Stomach (tissue), 4 donors: ENCODE measurements at regions not wholly inside any gene's neighbourhood (a gene's known extent, or its start where the extent isn't known, plus 50 kb on each side); places are given as distances from the start of the nearest gene placed in this dataset.

Experiments
- EP300 ChIP-seq: sonication (generic); formaldehyde crosslinking; IDR thresholded peaks from one replicate; pipeline ENCODE4 v1.6.1; 2017; ENCODE audit warnings: antibody characterized with exemption
- POLR2A ChIP-seq, 4 donors: fragments of 450-650 bp; IDR thresholded peaks; one replicate each; pipeline ENCODE4 v1.6.1; 2016; ENCODE audit warnings: antibody characterized with exemption in 4 of 4, control low read depth in 2 of 4, mild to moderate bottlenecking in 1 of 4, moderate library complexity in 1 of 4
- TF ChIP-seq, protein P1 (sequence below), 7 experiments: fragments of 450-650 bp in 4 of 7; fragments of 200-600 bp in 3 of 7; sonication (generic) in 3 of 7; IDR thresholded peaks; one replicate each; pipeline ENCODE4 v1.5.1; 2016 to 2019; ENCODE audit warnings: antibody characterized with exemption in 7 of 7, control low read depth in 2 of 7, mild to moderate bottlenecking in 1 of 7

DNA sequence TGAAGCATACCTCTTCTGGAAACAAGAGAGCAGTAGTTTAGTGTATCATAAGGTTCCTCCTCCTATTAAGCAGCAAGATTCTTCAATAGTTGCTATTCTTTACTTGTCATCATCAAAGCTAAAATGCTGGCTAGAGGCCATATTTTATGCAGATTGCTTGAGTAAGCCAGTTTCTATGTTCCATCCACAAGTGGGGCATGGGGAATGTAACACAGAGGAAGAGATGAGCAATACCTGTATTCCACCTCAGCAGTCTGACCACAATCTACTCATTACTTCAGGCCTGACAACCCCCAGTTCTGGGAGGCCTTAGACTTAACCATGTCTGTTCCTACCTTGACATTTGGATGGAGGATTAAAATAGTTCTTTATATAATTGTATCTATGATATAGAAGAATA, 423.6 kb downstream of the BTG1 start:
- TF ChIP-seq, protein P1, sequence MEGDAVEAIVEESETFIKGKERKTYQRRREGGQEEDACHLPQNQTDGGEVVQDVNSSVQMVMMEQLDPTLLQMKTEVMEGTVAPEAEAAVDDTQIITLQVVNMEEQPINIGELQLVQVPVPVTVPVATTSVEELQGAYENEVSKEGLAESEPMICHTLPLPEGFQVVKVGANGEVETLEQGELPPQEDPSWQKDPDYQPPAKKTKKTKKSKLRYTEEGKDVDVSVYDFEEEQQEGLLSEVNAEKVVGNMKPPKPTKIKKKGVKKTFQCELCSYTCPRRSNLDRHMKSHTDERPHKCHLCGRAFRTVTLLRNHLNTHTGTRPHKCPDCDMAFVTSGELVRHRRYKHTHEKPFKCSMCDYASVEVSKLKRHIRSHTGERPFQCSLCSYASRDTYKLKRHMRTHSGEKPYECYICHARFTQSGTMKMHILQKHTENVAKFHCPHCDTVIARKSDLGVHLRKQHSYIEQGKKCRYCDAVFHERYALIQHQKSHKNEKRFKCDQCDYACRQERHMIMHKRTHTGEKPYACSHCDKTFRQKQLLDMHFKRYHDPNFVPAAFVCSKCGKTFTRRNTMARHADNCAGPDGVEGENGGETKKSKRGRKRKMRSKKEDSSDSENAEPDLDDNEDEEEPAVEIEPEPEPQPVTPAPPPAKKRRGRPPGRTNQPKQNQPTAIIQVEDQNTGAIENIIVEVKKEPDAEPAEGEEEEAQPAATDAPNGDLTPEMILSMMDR (IDR thresholded peaks at IDR 0.05): no peak
- TF ChIP-seq POLR2A (IDR thresholded peaks at IDR 0.05): no peak
- no peak for TF ChIP-seq EP300
